ENCODE measurements at regions not wholly inside any gene's neighbourhood (a gene's known extent, or its start where the extent isn't known, plus 50 kb on each side); places are given as distances from the start of the nearest gene placed in this dataset.

GRCh38 chr4:83837614-83838308 lies 301.9 kb downstream of the GPAT3 start:
- no peak for DNase-seq

GRCh38 chr4:83833920-83834319 lies 298.0 kb downstream of the GPAT3 start:
- no peak for DNase-seq

- no peak for DNase-seq
Observed at GRCh38 chr4:83832110-83832825, 296.4 kb downstream of the GPAT3 start.

GRCh38 chr4:83831588-83831987 lies 295.7 kb downstream of the GPAT3 start:
- DNase-seq: no peak

GRCh38 chr4:83830138-83830888 lies 294.4 kb downstream of the GPAT3 start:
- no peak for DNase-seq

- DNase-seq: no peak
Observed at GRCh38 chr4:83828601-83829000, 292.7 kb downstream of the GPAT3 start.

GRCh38 chr4:83821493-83821892 lies 285.6 kb downstream of the GPAT3 start:
- DNase-seq: no peak

GRCh38 chr4:83819582-83819981 lies 283.7 kb downstream of the GPAT3 start:
- DNase-seq: no peak

- no peak for DNase-seq
Observed at GRCh38 chr4:83810428-83810827, 274.5 kb downstream of the GPAT3 start.

GRCh38 chr4:83809581-83809980 lies 273.7 kb downstream of the GPAT3 start:
- DNase-seq: no peak

GRCh38 chr4:83793481-83793880 lies 257.6 kb downstream of the GPAT3 start:
- no peak for DNase-seq

GRCh38 chr4:83785891-83786290 lies 250.0 kb downstream of the GPAT3 start:
- DNase-seq: no peak

GRCh38 chr4:83783215-83783614 lies 247.3 kb downstream of the GPAT3 start:
- DNase-seq: no peak

GRCh38 chr4:83782591-83782990 lies 246.7 kb downstream of the GPAT3 start:
- DNase-seq: no peak

GRCh38 chr4:83781434-83781833 lies 245.5 kb downstream of the GPAT3 start:
- no peak for DNase-seq

GRCh38 chr4:83780053-83780733 lies 244.3 kb downstream of the GPAT3 start:
- no peak for DNase-seq

GRCh38 chr4:83779103-83780052 lies 243.5 kb downstream of the GPAT3 start:
- no peak for DNase-seq

GRCh38 chr4:83772685-83773084 lies 236.8 kb downstream of the GPAT3 start:
- DNase-seq: no peak

- DNase-seq: peak; percentile 23
Observed at GRCh38 chr4:83771113-83771705, 235.3 kb downstream of the GPAT3 start.

GRCh38 chr4:83768146-83768545 lies 232.2 kb downstream of the GPAT3 start:
- no peak for DNase-seq

- DNase-seq: no peak
Observed at GRCh38 chr4:83767067-83767466, 231.2 kb downstream of the GPAT3 start.

GRCh38 chr4:83759611-83760010 lies 223.7 kb downstream of the GPAT3 start:
- peak; percentile 32 for DNase-seq
